ENCODE measurements at regions not wholly inside any gene's neighbourhood (a gene's known extent, or its start where the extent isn't known, plus 50 kb on each side); places are given as distances from the start of the nearest gene placed in this dataset.

DNA sequence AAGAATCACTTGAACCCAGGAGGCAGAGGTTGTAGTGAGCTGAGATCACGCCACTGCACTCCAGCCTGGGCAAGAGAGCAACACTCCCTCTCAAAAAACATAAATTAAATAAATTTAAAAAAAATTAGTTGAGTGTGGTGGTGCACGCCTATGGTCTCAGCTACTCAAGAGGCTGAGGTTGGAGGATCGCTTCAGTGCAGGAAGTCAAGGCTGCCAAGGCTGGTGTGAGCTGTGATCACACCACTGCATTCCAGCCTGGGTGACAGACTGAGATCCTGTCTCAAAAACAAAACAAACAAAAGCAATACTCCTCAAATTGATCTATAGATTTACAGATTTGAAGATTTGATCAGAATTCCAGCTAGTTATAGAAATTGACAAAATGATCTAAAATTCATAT is 92.7 kb upstream of the RESF1 start:
- no peak for DNase-seq

DNA sequence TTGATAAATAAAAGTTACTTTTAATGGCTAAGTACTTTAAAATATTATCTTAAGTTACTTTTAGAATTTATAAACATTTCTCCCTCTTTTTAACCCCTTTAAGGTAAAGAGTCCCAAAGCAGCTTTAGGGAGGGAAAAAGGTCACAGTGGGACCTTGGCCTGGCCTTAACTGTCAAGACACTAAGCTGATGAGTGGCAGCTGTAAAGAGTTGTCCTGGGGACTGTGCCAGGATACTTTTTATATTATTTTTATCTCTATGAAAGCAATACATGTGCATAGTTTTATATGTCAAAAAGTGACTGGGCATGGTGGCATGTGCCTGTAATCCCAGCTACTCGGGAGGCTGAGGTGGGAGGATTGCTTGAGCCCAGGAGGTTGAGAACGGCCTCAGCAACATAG is 94.2 kb upstream of the RESF1 start:
- DNase-seq = no peak

DNA sequence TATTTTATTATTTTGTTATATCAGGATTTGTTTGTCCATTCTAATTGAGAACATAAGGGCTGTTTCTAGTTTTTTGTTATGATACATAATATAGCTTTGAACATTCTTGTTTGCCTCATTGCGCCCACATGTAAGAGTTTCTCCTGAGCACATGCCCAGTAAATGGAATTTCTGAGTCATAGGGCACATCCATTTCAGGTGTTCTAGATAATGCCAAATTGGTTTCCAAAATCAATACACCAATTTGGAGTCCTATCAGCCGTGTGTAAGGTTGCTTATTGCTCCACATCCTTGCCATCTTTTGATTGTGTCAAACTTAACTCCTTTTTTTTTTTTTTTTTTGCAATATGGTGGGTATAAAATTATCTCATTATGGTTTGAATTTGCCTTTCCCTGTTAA is 97.9 kb upstream of the RESF1 start:
- no peak for DNase-seq

DNA sequence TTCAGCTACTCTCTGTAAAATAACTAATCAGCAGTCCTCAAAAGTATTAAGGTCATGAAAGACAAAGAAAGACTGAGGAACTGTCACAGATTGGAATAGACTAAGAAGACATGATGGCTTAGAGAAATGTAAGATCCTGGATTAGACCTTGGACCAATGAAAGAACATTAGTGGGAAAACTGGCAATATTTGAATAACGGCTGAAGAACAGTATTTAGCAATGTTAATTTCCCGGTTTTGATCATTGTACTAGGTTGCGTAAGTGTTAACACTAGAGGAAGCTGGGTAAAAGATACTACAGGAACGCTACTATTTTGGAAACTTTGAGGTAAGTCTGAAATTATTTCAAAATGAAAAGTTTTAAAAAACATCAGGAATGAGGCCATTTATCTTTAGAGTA is 98.8 kb upstream of the RESF1 start:
- DNase-seq = no peak

DNA sequence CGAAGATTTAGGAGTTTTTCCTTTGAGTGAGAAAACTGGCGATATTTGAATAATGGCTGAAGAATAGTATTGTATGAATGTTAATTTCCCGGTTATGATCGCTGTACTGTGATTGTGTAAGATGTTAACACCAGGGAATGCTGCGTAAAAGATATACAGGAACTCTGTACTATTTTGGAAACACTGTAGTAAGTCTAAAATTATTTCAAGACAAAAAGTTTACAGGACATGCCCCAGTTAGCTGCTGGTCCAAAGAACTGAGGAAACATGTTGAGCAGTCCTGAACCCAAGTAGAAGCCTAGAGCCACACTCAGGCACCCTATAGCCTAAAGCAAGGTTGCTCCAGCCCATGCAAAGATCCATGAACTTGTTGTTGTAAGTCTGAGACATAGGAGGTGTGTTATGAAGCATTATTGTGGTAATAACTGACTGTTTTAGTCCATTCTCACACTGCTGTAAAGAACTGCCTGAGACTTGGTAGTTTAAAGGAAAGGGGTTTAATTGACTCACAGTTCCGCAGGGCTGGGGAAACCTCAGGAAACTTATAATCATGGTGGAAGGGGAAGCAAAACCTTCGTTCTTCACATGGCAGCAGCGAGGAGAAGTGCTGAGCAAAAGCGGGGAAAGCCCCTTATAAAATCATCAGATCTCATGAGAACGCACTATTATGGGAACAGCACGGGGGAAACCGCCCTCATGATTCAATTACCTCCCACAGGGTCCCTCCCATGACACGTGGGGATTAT is 99.8 kb upstream of the RESF1 start:
- no peak for DNase-seq

DNA sequence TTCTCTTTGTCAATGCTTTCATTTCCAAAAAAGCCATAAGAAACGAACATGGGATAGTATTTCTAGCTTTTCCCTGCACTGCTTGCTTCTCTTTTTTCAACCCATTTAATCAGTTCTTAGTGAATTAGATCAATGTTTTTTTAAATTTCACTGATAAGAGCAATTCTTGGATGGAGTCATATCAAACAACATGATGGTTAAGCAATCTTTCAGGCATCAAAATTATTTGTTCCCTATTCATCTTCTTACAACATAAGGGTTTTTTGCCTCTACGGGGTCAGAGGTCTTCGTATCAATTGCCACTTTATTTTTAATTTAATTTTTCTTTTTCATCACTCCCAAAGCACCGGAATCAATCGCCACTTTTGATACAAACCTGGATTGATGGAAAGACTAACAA is 103.8 kb upstream of the RESF1 start:
- DNase-seq = no peak

DNA sequence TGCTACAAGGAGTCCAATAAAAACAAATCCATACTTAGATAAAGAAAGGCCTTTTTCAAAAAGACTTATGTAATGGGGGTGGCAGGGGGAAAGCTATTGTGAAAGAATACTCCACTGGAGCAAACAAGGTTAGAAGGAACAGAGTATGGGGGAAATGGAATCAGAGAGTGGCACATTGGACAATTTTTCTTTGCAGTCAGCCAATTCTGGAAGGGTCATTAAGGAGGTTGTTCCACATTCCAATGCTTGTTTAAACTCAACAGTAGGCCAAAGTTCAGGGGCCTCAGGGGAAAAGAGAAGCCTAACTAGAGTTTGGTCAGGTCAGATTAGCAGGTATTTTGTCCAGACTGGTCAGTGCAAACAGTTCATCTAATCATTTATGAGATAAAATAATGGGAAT is 105.2 kb upstream of the RESF1 start:
- DNase-seq = no peak

DNA sequence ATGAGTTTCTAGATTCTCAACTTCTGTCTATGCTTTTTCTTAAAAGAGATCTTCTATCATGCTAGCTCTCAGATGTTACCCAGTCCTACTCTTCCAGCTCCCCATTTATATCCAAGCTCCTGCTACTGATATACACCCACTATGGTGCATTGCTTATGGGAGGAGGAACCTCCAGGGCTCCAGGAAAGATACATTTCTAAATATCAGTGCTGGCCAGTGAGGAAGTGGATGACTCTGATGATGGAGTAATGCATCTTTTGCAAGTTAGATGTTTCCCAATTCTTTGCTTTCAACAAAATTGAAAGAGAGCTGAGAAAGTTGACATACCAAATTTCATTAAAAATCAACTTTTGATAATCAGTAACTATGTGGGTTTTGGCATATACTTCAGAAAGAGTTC is 105.7 kb upstream of the RESF1 start:
- no peak for DNase-seq

DNA sequence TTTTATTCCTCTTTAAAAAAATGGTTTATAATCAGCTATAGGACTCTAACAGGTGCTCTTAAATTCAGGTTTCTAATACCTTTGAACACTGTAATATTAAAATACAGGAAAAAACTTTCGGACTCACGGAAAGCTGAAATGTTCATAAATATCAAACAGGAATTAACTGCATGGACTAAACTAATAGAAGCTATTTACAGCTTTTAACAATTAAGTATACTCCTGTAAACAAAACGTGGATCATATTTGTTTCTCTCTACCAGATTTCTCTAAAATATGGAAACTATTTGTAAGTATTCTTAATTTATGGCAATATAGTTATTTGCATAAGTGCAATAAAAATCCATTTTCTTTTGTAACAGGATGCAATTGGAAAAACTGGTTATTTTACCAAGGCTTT is 108.9 kb upstream of the RESF1 start:
- no peak for DNase-seq

DNA sequence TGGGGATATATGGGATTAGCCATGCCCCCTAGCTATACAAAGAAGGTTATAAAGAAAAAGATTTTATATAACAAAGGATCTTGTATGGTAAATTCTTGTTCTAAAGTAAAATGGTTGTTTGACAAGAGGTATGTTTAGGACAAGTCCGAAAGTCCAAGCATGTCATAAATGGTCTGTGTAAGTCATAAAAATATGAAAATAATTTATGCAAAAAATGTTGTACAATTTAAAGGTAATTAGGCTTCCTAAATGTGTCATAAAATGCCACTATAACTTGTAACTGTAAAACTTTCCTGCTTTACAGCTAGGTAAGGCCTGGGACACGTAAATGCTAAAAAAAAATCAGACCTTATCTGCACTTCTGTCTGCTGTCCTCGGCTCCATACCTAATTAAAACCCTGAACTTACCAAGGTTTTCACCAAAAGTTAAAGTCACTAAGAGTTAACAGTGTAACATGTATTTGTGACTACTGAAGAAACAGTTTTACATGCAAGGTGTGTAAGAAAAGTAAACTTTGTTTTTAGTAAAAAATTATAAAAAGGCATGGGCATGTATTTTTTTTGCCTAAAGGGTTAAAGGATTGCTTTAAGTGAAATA is 110.0 kb upstream of the RESF1 start:
- DNase-seq = no peak

DNA sequence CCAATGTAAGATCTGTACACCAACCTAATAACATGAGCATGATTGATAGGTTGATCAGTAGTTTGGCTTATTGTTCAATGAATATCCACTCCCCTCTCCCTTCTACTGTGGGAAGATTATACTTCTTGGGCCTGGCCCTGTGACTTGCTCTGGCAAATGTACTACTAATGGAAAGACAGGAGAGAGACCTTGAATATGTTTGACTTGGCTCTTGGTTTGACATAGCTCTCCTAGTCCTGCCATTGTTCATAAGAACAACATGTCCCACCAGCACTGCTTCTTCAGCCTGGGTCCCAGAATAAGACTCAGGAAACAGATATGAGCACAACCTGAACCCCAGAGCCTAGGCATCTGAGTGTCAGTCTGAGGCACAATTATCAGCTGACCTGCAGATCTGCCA is 112.8 kb upstream of the RESF1 start:
- DNase-seq = no peak

DNA sequence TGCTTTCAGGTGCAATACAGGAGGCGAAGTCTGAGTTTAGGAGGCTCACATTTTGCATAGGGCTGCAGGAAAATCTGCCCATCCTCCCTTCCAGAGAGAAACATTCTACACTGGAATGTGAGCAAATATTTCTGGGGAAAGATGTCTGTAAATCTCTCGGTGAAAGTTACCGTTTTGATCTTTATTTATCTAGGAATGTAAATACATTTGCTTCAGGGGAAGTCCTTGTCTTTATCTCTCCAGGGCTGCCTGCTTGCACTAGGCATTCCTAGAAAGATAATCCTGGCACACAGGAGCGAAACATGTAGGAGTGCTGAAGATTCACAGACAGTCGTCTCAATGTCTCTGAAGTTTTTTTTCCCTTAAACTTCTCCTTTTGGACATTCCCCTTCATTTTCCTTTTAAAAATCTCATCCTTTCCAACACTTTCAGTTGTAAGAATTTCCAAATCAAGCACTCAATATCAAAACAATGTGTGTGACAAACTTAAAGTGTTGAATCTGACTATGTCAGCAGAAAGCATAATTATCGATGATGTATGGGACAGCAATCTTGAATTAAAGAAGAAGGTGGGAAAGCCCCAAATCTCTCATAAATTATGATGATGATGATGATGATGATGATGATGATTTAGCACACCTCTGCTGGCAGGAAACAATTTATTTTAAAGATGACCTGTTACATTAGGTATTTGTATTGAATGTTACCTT is 113.4 kb upstream of the RESF1 start:
- no peak for DNase-seq

DNA sequence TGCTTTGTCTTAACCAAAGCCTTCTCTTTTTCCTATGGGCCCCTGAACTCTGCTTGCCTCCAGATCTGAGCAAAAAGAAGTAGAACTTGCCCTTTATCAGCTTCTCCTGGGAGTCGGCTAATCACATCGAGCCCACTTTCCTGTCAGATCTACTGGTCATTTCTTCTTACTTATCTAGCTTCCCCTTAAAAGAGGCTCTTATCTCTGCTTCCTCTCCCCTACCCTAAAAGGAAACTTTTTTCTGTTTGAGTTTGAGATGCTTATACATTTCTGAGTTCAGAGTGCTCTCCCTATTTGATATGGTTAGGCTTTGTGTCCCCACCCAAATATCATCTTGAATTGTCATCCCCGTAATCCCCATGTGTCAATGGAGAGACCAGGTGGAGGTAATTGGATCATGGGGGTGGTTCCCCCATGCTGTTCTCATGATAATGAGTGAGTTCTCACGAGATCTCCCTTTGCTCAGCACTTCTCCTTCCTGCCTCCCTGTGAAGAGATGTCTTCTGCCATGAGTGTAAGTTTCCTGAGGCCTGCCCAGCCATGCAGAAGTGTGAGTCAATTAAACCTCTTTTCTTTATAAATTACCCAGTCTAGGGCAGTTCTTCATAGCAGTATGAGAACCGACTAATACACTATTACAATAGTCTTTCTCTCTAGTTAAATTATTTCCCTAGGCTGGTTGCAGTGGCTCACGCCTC is 114.7 kb upstream of the AMN1 start:
- DNase-seq = no peak

DNA sequence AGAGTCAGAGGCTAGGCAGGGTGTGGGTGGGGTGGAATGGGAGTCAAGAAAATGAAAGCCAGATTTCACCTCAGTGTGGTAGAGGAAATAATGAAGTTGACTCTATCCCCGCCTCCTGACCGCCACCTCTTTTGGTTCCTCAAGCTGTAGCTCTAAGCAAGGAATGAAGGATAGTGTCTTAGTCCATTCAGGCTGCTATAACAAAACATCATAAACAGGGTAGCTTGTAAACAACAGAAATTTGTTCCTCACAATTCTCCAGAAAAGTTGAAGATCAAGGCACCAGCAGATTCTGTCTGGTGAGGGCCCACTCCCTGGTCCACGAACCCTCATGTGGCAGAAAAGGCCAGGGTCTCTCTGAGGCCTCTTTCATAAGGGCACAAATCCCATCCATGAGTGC is 109.1 kb upstream of the AMN1 start:
- no peak for DNase-seq

DNA sequence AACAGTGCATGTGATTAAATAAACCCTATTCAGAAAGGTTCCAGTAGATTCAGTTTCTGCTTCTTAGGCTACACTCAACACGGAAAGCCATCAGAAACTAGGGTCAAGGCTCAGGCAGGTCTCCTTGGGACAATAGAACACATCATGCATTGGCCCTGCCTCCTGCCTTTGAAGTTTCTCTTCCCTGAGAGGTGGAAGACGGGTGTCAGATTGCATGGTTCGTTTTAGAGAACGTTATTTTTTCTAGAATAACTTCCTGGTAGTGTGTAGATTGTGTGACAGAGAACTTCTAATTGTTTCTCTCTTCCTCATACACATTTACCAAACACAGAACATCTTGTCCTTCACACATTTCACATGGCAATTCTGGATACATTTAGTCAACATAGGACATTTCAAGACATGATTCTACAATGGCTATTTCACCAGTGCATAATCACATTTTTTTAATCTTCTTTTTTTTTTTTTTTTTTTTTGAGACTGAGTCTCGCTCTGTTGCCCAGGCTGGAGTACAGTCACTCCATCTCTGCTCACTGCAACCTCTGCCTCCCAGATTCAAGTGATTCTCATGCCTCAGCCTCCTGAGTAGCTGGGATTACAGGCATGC is 106.6 kb upstream of the AMN1 start:
- no peak for DNase-seq

DNA sequence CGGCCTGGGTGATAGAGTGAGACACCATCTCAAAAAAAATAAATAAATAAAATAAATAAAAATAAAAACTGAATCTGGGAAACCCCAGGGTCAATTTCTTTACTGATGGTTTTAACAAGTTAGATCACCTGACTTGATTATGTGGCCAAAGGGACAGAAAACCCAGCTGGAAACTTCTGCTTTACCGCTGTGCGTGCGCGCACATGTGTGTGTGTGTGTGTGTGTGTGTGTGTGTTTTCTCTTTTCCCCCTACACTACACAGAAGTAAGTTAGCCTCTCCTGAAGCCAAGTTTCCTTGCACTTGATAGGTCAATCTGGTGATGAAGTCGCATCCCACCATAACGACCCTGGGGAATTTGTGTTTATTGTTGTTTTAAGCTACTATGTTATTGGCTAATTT is 105.3 kb upstream of the AMN1 start:
- DNase-seq = no peak

DNA sequence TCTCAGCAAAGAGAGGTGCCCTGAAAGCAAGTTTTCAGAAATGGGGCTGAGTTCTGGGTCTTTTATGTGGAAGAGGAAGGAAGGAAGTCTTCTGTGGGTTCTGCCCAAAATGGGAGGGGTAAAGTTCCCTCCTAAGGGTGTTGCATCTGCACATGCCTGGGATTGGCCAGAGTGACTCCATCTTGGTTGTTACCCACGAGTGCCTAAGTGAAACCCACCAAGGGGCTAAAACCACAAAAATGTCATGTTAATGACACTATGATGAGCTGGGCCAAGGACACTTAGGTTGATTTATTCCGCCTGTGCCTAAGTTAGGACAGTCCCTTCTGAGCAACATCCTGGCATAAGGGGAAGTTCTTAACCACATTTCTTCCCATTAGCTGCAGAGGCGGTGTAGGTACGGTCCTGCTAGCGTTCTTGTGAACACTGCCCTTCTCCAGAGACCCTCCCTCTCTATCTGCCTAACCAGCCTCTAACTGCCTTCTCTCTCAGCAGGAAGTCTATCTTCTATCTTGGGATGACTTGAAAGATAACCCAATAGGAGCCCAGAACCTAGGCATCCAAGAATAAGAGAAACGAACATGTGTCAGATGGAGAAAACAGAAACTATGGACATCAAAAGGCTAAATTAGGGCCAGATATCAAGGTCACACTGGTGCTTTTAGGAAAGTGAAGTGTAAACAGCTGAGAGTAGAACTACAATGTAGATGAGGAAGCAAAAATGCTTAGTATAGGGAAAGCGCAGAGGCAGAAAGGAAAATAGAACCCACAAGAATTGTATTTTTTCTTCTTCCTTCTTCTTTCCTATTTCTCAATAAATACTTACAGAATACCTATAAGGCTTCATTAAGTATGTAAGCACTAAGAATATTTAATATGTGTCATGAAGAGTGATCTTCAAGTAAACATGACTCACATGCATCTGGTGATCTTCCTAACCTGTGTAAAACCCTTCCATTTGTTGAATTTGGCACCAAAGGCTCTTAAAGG is 104.2 kb upstream of the AMN1 start:
- peak; percentile 1 for DNase-seq

DNA sequence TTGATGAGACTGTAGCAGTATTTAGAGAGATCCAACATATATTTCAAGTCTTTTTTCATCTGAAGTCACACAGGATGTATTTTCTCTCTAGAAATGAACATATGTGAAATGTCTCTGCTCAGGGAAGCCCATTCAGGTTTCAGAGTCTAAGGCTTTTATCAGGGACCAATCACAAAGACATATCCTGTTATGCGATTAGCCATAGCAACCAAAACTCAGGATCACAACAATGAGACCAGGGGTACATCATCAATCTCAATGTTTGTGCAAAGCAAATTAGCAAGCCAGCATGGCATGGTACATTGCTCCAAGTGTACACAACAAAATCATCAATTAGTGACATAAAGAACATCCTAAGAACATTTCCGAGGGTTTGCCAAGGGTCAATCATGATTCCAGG is 99.2 kb upstream of the AMN1 start:
- no peak for DNase-seq

DNA sequence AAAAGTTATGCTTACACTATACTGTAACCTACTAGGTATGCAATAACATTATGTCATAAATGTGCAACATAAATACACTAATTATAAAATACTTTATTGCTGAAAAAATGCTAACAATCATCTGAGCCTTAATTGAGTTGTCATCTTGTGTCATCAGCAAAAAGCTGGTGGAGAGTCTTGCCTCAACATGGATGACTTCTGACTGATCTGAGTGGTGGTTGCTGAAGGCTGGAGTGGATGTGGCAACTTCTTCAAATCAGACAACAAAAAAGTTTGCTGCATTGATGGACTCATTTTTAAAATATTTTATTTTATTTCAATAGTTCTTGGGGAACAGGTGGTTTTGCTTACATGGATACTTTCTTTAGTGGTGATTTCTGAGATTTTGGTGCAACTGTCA is 93.9 kb upstream of the AMN1 start:
- no peak for DNase-seq

DNA sequence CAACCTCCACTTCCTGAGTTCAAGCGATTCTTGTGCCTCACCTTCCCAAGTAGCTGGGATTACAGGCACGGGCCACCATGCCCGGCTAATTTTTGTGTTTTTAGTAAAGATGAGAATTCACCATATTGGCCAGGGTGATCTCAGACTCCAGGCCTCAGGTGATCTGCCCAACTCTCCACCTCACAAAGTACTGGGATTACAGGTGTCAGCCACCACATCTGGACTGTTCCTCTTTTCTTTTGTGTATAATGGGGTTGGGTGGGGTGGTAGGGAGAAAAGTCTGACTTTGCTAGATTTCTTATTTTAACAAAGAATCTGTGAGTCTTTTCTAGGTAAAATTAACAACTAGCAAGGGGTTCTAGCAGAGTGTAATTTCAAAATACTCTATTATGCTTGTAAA is 92.7 kb upstream of the AMN1 start:
- DNase-seq = no peak

DNA sequence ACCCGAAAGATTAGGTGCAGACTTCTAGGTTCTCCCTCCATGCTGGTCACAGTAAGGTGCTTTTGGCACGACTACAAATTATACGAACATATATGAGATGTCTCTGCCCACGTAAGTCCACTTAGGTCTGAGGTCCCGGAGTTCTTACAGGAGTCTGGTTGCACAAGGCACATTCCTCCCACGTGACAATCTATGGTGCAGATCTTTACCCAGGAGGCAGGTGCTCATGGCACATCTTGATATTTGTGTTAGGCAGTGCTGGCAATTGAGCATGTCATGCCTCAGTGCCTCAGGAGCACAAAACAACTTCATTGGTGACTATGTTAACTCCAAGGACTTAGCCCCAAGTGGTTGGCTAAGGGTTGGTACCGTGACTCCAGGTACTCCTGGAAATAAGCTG is 92.0 kb upstream of the AMN1 start:
- no peak for DNase-seq

DNA sequence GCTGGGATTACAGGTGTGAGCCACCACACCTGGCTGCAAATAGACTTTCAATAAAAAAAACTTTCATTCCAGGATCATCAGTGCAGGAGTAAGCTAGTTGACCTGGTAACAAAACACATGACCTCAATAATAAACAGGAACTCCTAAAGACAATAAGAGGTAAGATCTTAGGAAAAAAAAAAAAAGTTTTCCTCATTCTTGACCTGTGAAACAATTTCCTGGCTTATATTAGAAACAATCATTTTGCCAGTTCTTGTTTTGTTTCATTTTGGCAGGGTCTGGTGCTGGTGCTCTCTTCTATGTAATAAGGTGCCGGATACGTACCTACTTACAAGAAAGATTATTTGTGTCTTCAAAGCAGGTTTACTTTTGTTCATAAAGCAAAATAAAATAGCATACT is 90.6 kb upstream of the AMN1 start:
- no peak for DNase-seq

All from T-helper 9 cell (primary cell).